NT2/D1 (cell line): ENCODE measurements at regions not wholly inside any gene's neighbourhood (a gene's known extent, or its start where the extent isn't known, plus 50 kb on each side); places are given as distances from the start of the nearest gene placed in this dataset.

Source experiments
- YY1 ChIP-seq: IDR thresholded peaks from 2 replicates; pipeline ENCODE4 v1.6.1; 2011; ENCODE audit not compliant: insufficient read length, insufficient read depth
- ZNF274 ChIP-seq: IDR thresholded peaks from 2 replicates; pipeline ENCODE4 v1.6.1; 2011; ENCODE audit warnings: mild to moderate bottlenecking, low read depth, low read length

- TF ChIP-seq ZNF274 (no peak), YY1 (no peak)
Measured at GRCh38 chr1:2944705-2945104, 76.6 kb upstream of the ACTRT2 start.
